ENCODE measurements at regions not wholly inside any gene's neighbourhood (a gene's known extent, or its start where the extent isn't known, plus 50 kb on each side); places are given as distances from the start of the nearest gene placed in this dataset.

DNA sequence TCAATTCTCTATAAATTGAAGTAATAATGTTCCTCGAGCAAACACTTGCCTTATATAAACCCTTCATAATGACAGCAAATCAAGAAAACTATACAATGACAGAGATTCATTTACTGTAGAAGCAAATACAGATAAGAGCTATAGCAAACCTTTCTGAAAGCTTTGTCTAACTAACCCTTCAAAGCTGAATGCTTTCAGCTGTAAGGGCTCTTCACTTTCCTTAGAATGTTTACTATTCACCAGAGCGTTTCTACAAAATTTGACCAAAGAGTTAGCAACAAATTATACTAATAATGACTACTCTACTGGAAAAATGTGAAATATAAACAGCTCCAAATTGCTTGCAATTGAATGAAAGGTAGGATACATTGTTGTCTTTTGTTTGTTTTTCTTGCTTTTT lies 218.1 kb downstream of the SLITRK5 start:
- H3K9me3 ChIP-seq (ENCODE audit: control insufficient read depth in 2 of 2, insufficient read depth in 1 of 2, low read length in 1 of 2): peaks cover 0 to 3% of the 10 kb centered on the region in 2 donors
- no peaks in the 10 kb centered on the region for H3K36me3 ChIP-seq (ENCODE audit: control insufficient read depth in 2 of 2, insufficient read depth in 2 of 2, low read length in 1 of 2)
- no peak overlapping the region for H3K27ac ChIP-seq (ENCODE audit: low read depth in 1 of 2, low read length in 1 of 2)
- no peaks in the 10 kb centered on the region for H3K4me1 ChIP-seq (ENCODE audit: control insufficient read depth in 2 of 2, insufficient read depth in 2 of 2, low read length in 2 of 2)
- no peak for DNase-seq (ENCODE audit: low read depth in 6 of 9, low spot score in 9 of 9)
- no peak overlapping the region for H3K4me3 ChIP-seq (ENCODE audit: low read length in 2 of 2)
- 80% methylated on average over 2 of the region's 2 CpGs for WGBS
- no peaks in the 10 kb centered on the region for H3K27me3 ChIP-seq (ENCODE audit: control insufficient read depth in 2 of 2, insufficient read depth in 1 of 2, low read length in 1 of 2)

DNA sequence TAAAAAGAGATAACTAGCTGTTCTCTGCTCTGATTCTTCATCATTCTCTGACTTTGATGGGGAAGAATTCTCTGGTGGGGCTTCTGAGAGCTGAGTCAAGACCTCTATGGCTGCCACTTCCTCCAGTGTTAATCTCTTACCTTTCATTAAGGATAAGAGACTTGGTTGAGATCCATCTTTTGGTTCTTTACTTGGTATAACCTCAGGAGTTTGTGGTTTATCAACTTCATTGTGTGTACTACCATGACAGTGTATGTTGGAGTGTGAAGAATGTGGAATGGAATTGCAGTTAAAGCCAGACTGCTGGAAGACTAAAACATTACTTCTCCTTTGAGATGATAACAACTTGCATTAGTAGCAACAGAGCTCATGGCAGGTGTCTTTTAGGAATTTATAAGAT lies 222.0 kb downstream of the SLITRK5 start:
- no peak for DNase-seq (ENCODE audit: low read depth in 6 of 9, low spot score in 9 of 9)
- Histone ChIP-seq H3K4me1 (ENCODE audit: control insufficient read depth in 2 of 2, insufficient read depth in 2 of 2, low read length in 2 of 2) (no peaks in the 10 kb centered on the region), H3K4me3 (ENCODE audit: low read length in 2 of 2) (no peak overlapping the region), H3K36me3 (ENCODE audit: control insufficient read depth in 2 of 2, insufficient read depth in 2 of 2, low read length in 1 of 2) (no peaks in the 10 kb centered on the region), H3K27ac (ENCODE audit: low read depth in 1 of 2, low read length in 1 of 2) (no peak overlapping the region), H3K9me3 (ENCODE audit: control insufficient read depth in 2 of 2, insufficient read depth in 1 of 2, low read length in 1 of 2) (peaks cover 1 to 7% of the 10 kb centered on the region in 2 donors), H3K27me3 (ENCODE audit: control insufficient read depth in 2 of 2, insufficient read depth in 1 of 2, low read length in 1 of 2) (no peaks in the 10 kb centered on the region)

DNA sequence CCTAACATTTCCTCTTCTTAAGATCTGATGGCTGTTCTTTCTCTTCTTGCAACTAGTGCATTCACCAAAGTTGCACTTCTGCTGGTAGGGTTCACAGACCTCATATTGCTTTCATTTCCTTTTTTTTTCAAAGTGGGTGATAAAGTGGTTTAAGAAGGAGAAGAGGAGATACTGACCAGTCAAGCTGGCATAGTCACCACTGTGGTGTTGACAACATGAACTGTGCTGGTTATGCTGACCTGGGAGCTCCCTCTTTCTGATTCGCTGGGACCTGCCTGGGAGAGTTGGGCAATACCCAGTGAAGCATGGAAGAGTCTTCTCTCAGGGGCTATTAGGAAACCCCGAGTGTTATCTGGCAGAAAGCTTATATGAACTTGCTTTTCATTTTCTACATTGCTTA lies 222.9 kb downstream of the SLITRK5 start:
- WGBS: 74% methylated on average over 2 of the region's 2 CpGs
- Histone ChIP-seq H3K4me3 (ENCODE audit: low read length in 2 of 2) (no peak overlapping the region), H3K27me3 (ENCODE audit: control insufficient read depth in 2 of 2, insufficient read depth in 1 of 2, low read length in 1 of 2) (no peaks in the 10 kb centered on the region)

DNA sequence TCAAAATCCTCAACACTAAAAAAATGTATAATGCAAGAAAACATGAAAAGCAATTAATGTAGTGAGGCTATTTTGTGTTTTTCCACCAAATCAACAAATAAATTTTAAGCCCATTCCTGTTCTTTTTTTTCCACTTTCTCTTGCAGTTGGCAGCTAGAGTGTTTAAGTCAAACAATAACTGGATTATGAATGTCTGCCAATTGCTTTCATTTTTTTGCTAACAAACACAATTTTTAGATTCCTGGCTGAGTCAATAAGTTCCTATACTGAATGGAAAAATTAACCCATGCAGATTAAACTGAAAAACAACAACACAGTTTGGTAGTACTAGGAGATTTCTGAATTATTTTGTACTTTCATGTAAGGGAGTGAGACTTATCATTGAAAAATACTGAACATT lies 232.4 kb downstream of the SLITRK5 start:
- no peaks in the 10 kb centered on the region for H3K27me3 ChIP-seq (ENCODE audit: control insufficient read depth in 2 of 2, insufficient read depth in 1 of 2, low read length in 1 of 2)
- H3K36me3 ChIP-seq (ENCODE audit: control insufficient read depth in 2 of 2, insufficient read depth in 2 of 2, low read length in 1 of 2): no peaks in the 10 kb centered on the region
- no peaks in the 10 kb centered on the region for H3K4me1 ChIP-seq (ENCODE audit: control insufficient read depth in 2 of 2, insufficient read depth in 2 of 2, low read length in 2 of 2)
- H3K9me3 ChIP-seq (ENCODE audit: control insufficient read depth in 2 of 2, insufficient read depth in 1 of 2, low read length in 1 of 2): no peaks in the 10 kb centered on the region
- no peak overlapping the region for H3K27ac ChIP-seq (ENCODE audit: low read depth in 1 of 2, low read length in 1 of 2)
- DNase-seq (ENCODE audit: low read depth in 6 of 9, low spot score in 9 of 9): no peak
- no peak overlapping the region for H3K4me3 ChIP-seq (ENCODE audit: low read length in 2 of 2)

More for the DNA sequence above, 222.9 kb downstream of the SLITRK5 start:
- no peaks in the 10 kb centered on the region for H3K4me1 ChIP-seq (ENCODE audit: control insufficient read depth in 2 of 2, insufficient read depth in 2 of 2, low read length in 2 of 2)
- peaks cover 1 to 7% of the 10 kb centered on the region in 2 donors for H3K9me3 ChIP-seq (ENCODE audit: control insufficient read depth in 2 of 2, insufficient read depth in 1 of 2, low read length in 1 of 2)
- no peaks in the 10 kb centered on the region for H3K36me3 ChIP-seq (ENCODE audit: control insufficient read depth in 2 of 2, insufficient read depth in 2 of 2, low read length in 1 of 2)
- no peak overlapping the region for H3K27ac ChIP-seq (ENCODE audit: low read depth in 1 of 2, low read length in 1 of 2)
- no peak for DNase-seq (ENCODE audit: low read depth in 6 of 9, low spot score in 9 of 9)

DNA sequence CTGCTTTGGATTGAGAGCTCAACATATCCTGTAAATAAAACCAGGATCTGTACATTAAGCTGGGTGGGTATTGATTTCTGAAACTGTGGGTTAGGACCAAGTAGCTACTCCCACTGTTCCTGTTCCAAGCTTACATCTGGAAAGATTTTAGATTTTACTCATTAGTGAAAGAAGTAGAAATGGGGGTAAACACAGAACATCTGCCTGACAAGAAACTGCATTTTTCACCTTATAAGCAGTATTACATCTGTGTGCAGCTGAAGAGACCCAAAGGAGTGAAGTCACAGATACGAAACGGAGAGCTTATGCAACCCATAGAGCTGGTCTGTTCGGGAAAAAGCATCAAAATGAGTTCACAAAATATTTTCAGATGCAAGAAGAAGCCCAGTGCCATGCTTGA lies 235.2 kb downstream of the SLITRK5 start:
- DNase-seq (ENCODE audit: low read depth in 6 of 9, low spot score in 9 of 9): no peak
- H3K27me3 ChIP-seq (ENCODE audit: control insufficient read depth in 2 of 2, insufficient read depth in 1 of 2, low read length in 1 of 2): no peaks in the 10 kb centered on the region
- no peaks in the 10 kb centered on the region for H3K9me3 ChIP-seq (ENCODE audit: control insufficient read depth in 2 of 2, insufficient read depth in 1 of 2, low read length in 1 of 2)
- H3K36me3 ChIP-seq (ENCODE audit: control insufficient read depth in 2 of 2, insufficient read depth in 2 of 2, low read length in 1 of 2): no peaks in the 10 kb centered on the region
- no peak overlapping the region for H3K4me3 ChIP-seq (ENCODE audit: low read length in 2 of 2)
- H3K27ac ChIP-seq (ENCODE audit: low read depth in 1 of 2, low read length in 1 of 2): no peak overlapping the region
- H3K4me1 ChIP-seq (ENCODE audit: control insufficient read depth in 2 of 2, insufficient read depth in 2 of 2, low read length in 2 of 2): no peaks in the 10 kb centered on the region
- WGBS: 91% methylated on average over 3 of the region's 3 CpGs

DNA sequence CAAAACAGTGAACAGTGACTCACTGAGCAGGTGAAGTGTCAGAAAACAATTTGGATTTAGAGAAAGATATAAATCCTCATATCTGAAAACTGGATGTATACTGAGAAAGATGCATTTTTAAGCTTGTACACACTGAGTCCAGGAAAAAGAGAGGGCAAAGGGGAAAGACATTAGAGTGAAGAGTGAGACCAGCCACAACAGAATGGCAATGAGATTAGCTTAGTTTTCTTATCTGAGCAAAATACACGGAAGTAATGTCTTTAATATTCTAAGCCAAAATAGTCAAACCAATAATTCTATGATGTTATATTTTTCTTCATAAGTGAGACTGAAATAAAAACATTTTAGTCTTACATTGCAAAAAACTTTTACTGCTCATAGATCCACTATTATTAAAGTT lies 236.0 kb downstream of the SLITRK5 start:
- WGBS: 81% methylated on average over 1 of the region's 1 CpG
- Histone ChIP-seq H3K4me1 (ENCODE audit: control insufficient read depth in 2 of 2, insufficient read depth in 2 of 2, low read length in 2 of 2) (no peaks in the 10 kb centered on the region), H3K4me3 (ENCODE audit: low read length in 2 of 2) (no peak overlapping the region)

DNA sequence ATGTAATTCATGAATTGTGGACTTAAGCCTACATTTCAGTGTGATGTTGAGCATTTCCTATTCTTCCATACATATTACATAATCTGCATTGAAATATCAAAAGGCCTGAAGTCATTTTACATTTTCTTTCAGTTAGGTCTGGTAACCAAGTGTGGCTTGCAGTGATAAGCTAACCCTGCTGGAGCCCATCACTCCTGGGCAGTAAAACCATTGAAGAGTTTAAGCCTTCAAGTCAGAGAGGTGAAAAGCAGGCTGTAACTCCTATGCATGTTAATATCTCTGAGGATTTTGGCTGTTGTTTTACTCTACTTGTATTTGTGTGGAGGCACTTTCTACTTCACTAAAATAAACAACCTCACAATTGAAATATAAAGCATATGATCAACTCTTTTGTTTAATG lies 248.8 kb downstream of the SLITRK5 start:
- Histone ChIP-seq H3K4me1 (ENCODE audit: control insufficient read depth in 2 of 2, insufficient read depth in 2 of 2, low read length in 2 of 2) (no peaks in the 10 kb centered on the region), H3K27me3 (ENCODE audit: control insufficient read depth in 2 of 2, insufficient read depth in 1 of 2, low read length in 1 of 2) (no peaks in the 10 kb centered on the region), H3K4me3 (ENCODE audit: low read length in 2 of 2) (no peak overlapping the region), H3K9me3 (ENCODE audit: control insufficient read depth in 2 of 2, insufficient read depth in 1 of 2, low read length in 1 of 2) (no peaks in the 10 kb centered on the region), H3K36me3 (ENCODE audit: control insufficient read depth in 2 of 2, insufficient read depth in 2 of 2, low read length in 1 of 2) (no peaks in the 10 kb centered on the region), H3K27ac (ENCODE audit: low read depth in 1 of 2, low read length in 1 of 2) (no peak overlapping the region)
- no peak for DNase-seq (ENCODE audit: low read depth in 6 of 9, low spot score in 9 of 9)

More for the DNA sequence above, 236.0 kb downstream of the SLITRK5 start:
- Histone ChIP-seq H3K9me3 (ENCODE audit: control insufficient read depth in 2 of 2, insufficient read depth in 1 of 2, low read length in 1 of 2) (no peaks in the 10 kb centered on the region), H3K27ac (ENCODE audit: low read depth in 1 of 2, low read length in 1 of 2) (no peak overlapping the region), H3K36me3 (ENCODE audit: control insufficient read depth in 2 of 2, insufficient read depth in 2 of 2, low read length in 1 of 2) (no peaks in the 10 kb centered on the region), H3K27me3 (ENCODE audit: control insufficient read depth in 2 of 2, insufficient read depth in 1 of 2, low read length in 1 of 2) (no peaks in the 10 kb centered on the region)
- no peak for DNase-seq (ENCODE audit: low read depth in 6 of 9, low spot score in 9 of 9)

DNA sequence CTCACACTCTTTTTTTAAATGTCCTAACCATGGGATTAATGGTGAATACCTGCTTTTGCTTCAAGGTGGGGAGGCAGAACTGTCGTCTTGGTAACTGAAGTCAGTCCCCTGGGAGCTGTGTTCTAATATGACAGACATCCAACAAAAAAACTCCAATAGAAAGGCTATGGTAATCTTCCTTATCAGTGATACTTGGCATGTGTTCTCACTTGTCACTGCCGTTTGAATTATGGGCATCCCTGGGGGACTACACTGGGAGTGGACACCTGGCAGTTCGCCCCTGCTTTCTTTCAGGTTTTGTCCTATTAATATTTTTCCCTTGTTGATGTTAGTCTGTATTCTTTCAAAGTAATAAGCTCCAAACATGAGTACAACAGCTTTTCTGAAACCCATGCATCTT lies 252.6 kb downstream of the SLITRK5 start:
- DNase-seq (ENCODE audit: low read depth in 6 of 9, low spot score in 9 of 9): no peak
- Histone ChIP-seq H3K36me3 (ENCODE audit: control insufficient read depth in 2 of 2, insufficient read depth in 2 of 2, low read length in 1 of 2) (no peaks in the 10 kb centered on the region), H3K4me3 (ENCODE audit: low read length in 2 of 2) (no peak overlapping the region), H3K9me3 (ENCODE audit: control insufficient read depth in 2 of 2, insufficient read depth in 1 of 2, low read length in 1 of 2) (no peaks in the 10 kb centered on the region), H3K27ac (ENCODE audit: low read depth in 1 of 2, low read length in 1 of 2) (no peak overlapping the region), H3K27me3 (ENCODE audit: control insufficient read depth in 2 of 2, insufficient read depth in 1 of 2, low read length in 1 of 2) (no peaks in the 10 kb centered on the region), H3K4me1 (ENCODE audit: control insufficient read depth in 2 of 2, insufficient read depth in 2 of 2, low read length in 2 of 2) (no peaks in the 10 kb centered on the region)
- WGBS: 88% methylated on average over 3 of the region's 3 CpGs

DNA sequence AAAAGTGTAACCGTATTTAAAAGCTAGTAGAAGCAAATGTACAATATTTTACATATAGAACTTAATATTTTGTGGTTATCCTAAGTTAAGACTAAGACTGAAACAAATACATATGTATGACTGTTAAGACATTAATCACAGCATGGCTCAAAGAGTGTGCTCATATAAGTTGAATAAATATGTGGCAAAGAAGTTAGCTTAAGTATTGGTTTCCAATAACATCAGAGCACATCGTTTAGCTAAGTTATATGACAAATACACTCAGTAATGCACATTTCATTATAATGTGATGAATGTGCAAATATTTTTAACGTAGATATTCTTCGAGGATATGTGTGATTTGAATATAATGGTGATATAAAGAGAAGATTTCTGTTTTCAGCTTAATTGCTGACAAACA lies 253.8 kb downstream of the SLITRK5 start:
- no peaks in the 10 kb centered on the region for H3K36me3 ChIP-seq (ENCODE audit: control insufficient read depth in 2 of 2, insufficient read depth in 2 of 2, low read length in 1 of 2)
- H3K4me1 ChIP-seq (ENCODE audit: control insufficient read depth in 2 of 2, insufficient read depth in 2 of 2, low read length in 2 of 2): no peaks in the 10 kb centered on the region
- no peaks in the 10 kb centered on the region for H3K27me3 ChIP-seq (ENCODE audit: control insufficient read depth in 2 of 2, insufficient read depth in 1 of 2, low read length in 1 of 2)
- 91% methylated on average over 4 of the region's 4 CpGs for WGBS
- no peak overlapping the region for H3K4me3 ChIP-seq (ENCODE audit: low read length in 2 of 2)
- no peak for DNase-seq (ENCODE audit: low read depth in 6 of 9, low spot score in 9 of 9)
- H3K27ac ChIP-seq (ENCODE audit: low read depth in 1 of 2, low read length in 1 of 2): no peak overlapping the region
- no peaks in the 10 kb centered on the region for H3K9me3 ChIP-seq (ENCODE audit: control insufficient read depth in 2 of 2, insufficient read depth in 1 of 2, low read length in 1 of 2)

DNA sequence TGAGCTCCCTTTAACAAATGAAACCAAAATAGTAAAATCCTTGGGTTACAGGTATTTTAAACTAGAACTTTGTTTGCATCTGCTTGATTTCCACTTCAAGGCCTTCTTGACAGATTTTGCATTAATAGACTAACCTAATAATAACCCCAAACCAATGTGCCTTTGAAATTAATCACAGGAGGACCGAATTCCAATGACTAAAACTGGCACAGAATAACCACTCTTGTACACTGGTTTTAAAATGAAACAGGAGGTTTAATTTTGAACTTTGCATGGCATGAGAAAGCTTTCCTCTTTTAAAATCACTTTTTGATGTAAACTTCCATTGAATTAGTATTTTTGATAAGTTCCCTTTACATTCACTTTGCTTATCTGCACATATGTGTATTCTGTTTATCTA lies 269.6 kb downstream of the SLITRK5 start:
- no peak overlapping the region for H3K27ac ChIP-seq (ENCODE audit: low read depth in 1 of 2, low read length in 1 of 2)
- H3K36me3 ChIP-seq (ENCODE audit: control insufficient read depth in 2 of 2, insufficient read depth in 2 of 2, low read length in 1 of 2): no peaks in the 10 kb centered on the region
- H3K4me3 ChIP-seq (ENCODE audit: low read length in 2 of 2): no peak overlapping the region
- no peaks in the 10 kb centered on the region for H3K9me3 ChIP-seq (ENCODE audit: control insufficient read depth in 2 of 2, insufficient read depth in 1 of 2, low read length in 1 of 2)
- no peaks in the 10 kb centered on the region for H3K4me1 ChIP-seq (ENCODE audit: control insufficient read depth in 2 of 2, insufficient read depth in 2 of 2, low read length in 2 of 2)
- WGBS: 61% methylated on average over 1 of the region's 1 CpG
- no peak for DNase-seq (ENCODE audit: low read depth in 6 of 9, low spot score in 9 of 9)
- no peaks in the 10 kb centered on the region for H3K27me3 ChIP-seq (ENCODE audit: control insufficient read depth in 2 of 2, insufficient read depth in 1 of 2, low read length in 1 of 2)

All from thymus (tissue), 11 donors.